Gastrocnemius medialis (tissue), 4 donors: ENCODE measurements at regions not wholly inside any gene's neighbourhood (a gene's known extent, or its start where the extent isn't known, plus 50 kb on each side); places are given as distances from the start of the nearest gene placed in this dataset.
"Not testable (repeated sequence)": the region's sequence is repeated elsewhere in the genome, so short reads cannot be mapped to it uniquely, and the experiment has no call there.

Experiments used
- CTCF ChIP-seq, 5 experiments: fragments of 450-650 bp in 3 of 5; fragments of 200-600 bp in 2 of 5; sonication (generic) in 2 of 5; IDR thresholded peaks in 4 of 5; conservative IDR thresholded peaks in 1 of 5; 1 replicate in 4 of 5; 2 replicates in 1 of 5; pipeline ENCODE4 v1.5.1; 2016 to 2019; ENCODE audit warnings: antibody characterized with exemption in 5 of 5, mild to moderate bottlenecking in 3 of 5, moderate library complexity in 3 of 5
- POLR2A ChIP-seq, 2 donors: fragments of 450-650 bp; IDR thresholded peaks; one replicate each; pipeline ENCODE4 v1.6.1; 2017; ENCODE audit warnings: antibody characterized with exemption in 2 of 2, mild to moderate bottlenecking in 2 of 2, moderate library complexity in 2 of 2

GRCh38 chr5:67837225-67837624 lies 378.3 kb upstream of the PIK3R1 start:
- TF ChIP-seq CTCF (IDR thresholded peaks at IDR 0.05 in 4 of 5, conservative IDR thresholded peaks at IDR 0.05 in 1 of 5); POLR2A (IDR thresholded peaks at IDR 0.05): not testable (repeated sequence)
